Ectodermal cell (in vitro differentiated cells): ENCODE measurements at regions not wholly inside any gene's neighbourhood (a gene's known extent, or its start where the extent isn't known, plus 50 kb on each side); places are given as distances from the start of the nearest gene placed in this dataset.

ENCODE experiments used
- H3K27ac ChIP-seq: 2 replicates; pipeline ENCODE4 v1.7.0; 2013; ENCODE audit warnings: mild to moderate bottlenecking, low read depth, low read length; ENCODE audit not compliant: insufficient read depth, poor library complexity, severe bottlenecking
- H3K27me3 ChIP-seq: 2 replicates; pipeline ENCODE4 v1.7.0; 2013; ENCODE audit warnings: mild to moderate bottlenecking, low read length; ENCODE audit not compliant: insufficient read depth, control insufficient read depth, poor library complexity, severe bottlenecking
- H3K36me3 ChIP-seq: one replicate; pipeline ENCODE4 v1.7.0; 2013; ENCODE audit warnings: low read length; ENCODE audit not compliant: control insufficient read depth, insufficient read depth
- H3K4me1 ChIP-seq: one replicate; pipeline ENCODE4 v1.7.0; 2013; ENCODE audit warnings: low read length; ENCODE audit not compliant: control insufficient read depth, insufficient read depth
- H3K4me3 ChIP-seq: 2 replicates; pipeline ENCODE4 v1.7.0; 2013; ENCODE audit warnings: low read depth, low read length, control low read depth; ENCODE audit not compliant: insufficient read depth
- H3K9me3 ChIP-seq: 2 replicates; pipeline ENCODE4 v1.7.0; 2013; ENCODE audit warnings: mild to moderate bottlenecking, low read length, moderate library complexity; ENCODE audit not compliant: control insufficient read depth
- WGBS, 2 experiments: methylation state at CpG; one replicate each; pipeline ENCODE4 v1.1.7; 2013; ENCODE audit warnings: missing lambda C conversion rate in 2 of 2; 5-methylcytosine and 5-hydroxymethylcytosine counted together

GRCh38 chr9:12633016-12633765, 60.0 kb upstream of the TYRP1 start:
- Histone ChIP-seq H3K4me3 (no peak overlapping the region), H3K4me1 (no peaks in the 10 kb centered on the region), H3K27ac (no peak overlapping the region), H3K27me3 (no peaks in the 10 kb centered on the region), H3K9me3 (no peaks in the 10 kb centered on the region), H3K36me3 (no peaks in the 10 kb centered on the region)
- 90% methylated on average over 8 to 9 of the region's 9 CpGs for WGBS, 2 experiments

- Histone ChIP-seq H3K27me3 (no peaks in the 10 kb centered on the region), H3K27ac (no peak overlapping the region), H3K9me3 (no peaks in the 10 kb centered on the region), H3K36me3 (no peaks in the 10 kb centered on the region), H3K4me3 (no peak overlapping the region), H3K4me1 (no peaks in the 10 kb centered on the region)
- 60 to 76% methylated on average over 2 of the region's 3 CpGs for WGBS, 2 experiments
These were observed 53.1 kb upstream of the TYRP1 start for GRCh38 chr9:12640016-12640587.

GRCh38 chr9:12640866-12641636, 52.1 kb upstream of the TYRP1 start:
- no peaks in the 10 kb centered on the region for H3K9me3 ChIP-seq
- H3K4me3 ChIP-seq, result no peak overlapping the region
- H3K27me3 ChIP-seq, result no peaks in the 10 kb centered on the region
- no peak overlapping the region for H3K27ac ChIP-seq
- no peaks in the 10 kb centered on the region for H3K4me1 ChIP-seq
- no peaks in the 10 kb centered on the region for H3K36me3 ChIP-seq
- WGBS, 2 experiments, result 86 to 90% methylated on average over 2 to 4 of the region's 4 CpGs
